ENCODE measurements at regions not wholly inside any gene's neighbourhood (a gene's known extent, or its start where the extent isn't known, plus 50 kb on each side); places are given as distances from the start of the nearest gene placed in this dataset.

- no peak for DNase-seq (ENCODE audit: low spot score)
- Mint-ChIP-seq H3K27ac (no peak overlapping the region), H3K9me3 (no peaks in the 10 kb centered on the region), H3K27me3 (peaks cover 0 to 3% of the 10 kb centered on the region in 2 donors), H3K36me3 (no peaks in the 10 kb centered on the region), H3K4me1 (ENCODE audit: low read depth in 2 of 2) (no peaks in the 10 kb centered on the region), H3K4me3 (no peak overlapping the region)
- ATAC-seq: no peak
Measured at GRCh38 chr20:40489886-40490285, 199.2 kb downstream of the MAFB start.

- ATAC-seq: no peak
- no peaks in the 10 kb centered on the region for H3K4me1 Mint-ChIP-seq (ENCODE audit: low read depth in 2 of 2)
- no peak overlapping the region for H3K27ac Mint-ChIP-seq
- H3K27me3 Mint-ChIP-seq: peaks cover 6 to 8% of the 10 kb centered on the region in 2 donors
- H3K9me3 Mint-ChIP-seq: no peaks in the 10 kb centered on the region
- DNase-seq (ENCODE audit: low spot score): no peak
- H3K36me3 Mint-ChIP-seq: no peaks in the 10 kb centered on the region
- no peak overlapping the region for H3K4me3 Mint-ChIP-seq
Measured at GRCh38 chr20:40488401-40488800, 200.6 kb downstream of the MAFB start.

- Mint-ChIP-seq H3K4me3 (no peak overlapping the region), H3K27me3 (peaks cover 12 to 17% of the 10 kb centered on the region in 2 donors), H3K27ac (no peak overlapping the region), H3K9me3 (no peaks in the 10 kb centered on the region), H3K4me1 (ENCODE audit: low read depth in 2 of 2) (no peaks in the 10 kb centered on the region), H3K36me3 (no peaks in the 10 kb centered on the region)
- ATAC-seq (no peak), DNase-seq (ENCODE audit: low spot score) (no peak)
Measured at GRCh38 chr20:40486297-40486696, 202.7 kb downstream of the MAFB start.

GRCh38 chr20:40481743-40482458, 207.1 kb downstream of the MAFB start:
- Mint-ChIP-seq H3K36me3 (no peaks in the 10 kb centered on the region), H3K27ac (no peak overlapping the region), H3K4me3 (no peak overlapping the region), H3K27me3 (peaks cover 15 to 17% of the 10 kb centered on the region in 2 donors), H3K4me1 (ENCODE audit: low read depth in 2 of 2) (no peaks in the 10 kb centered on the region), H3K9me3 (no peaks in the 10 kb centered on the region)
- no peak for ATAC-seq
- DNase-seq (ENCODE audit: low spot score): no peak

- ATAC-seq (no peak), DNase-seq (ENCODE audit: low spot score) (no peak)
- Mint-ChIP-seq H3K9me3 (no peaks in the 10 kb centered on the region), H3K27me3 (peaks cover 19 to 22% of the 10 kb centered on the region in 2 donors), H3K4me1 (ENCODE audit: low read depth in 2 of 2) (no peaks in the 10 kb centered on the region), H3K27ac (no peak overlapping the region), H3K4me3 (no peak overlapping the region), H3K36me3 (no peaks in the 10 kb centered on the region)
Measured at GRCh38 chr20:40481337-40481736, 207.7 kb downstream of the MAFB start.

- no peaks in the 10 kb centered on the region for H3K9me3 Mint-ChIP-seq
- peaks cover 16 to 17% of the 10 kb centered on the region in 2 donors for H3K27me3 Mint-ChIP-seq
- H3K4me3 Mint-ChIP-seq: no peak overlapping the region
- ATAC-seq: no peak
- H3K36me3 Mint-ChIP-seq: no peaks in the 10 kb centered on the region
- no peak overlapping the region for H3K27ac Mint-ChIP-seq
- DNase-seq (ENCODE audit: low spot score): no peak
- H3K4me1 Mint-ChIP-seq (ENCODE audit: low read depth in 2 of 2): no peaks in the 10 kb centered on the region
Measured at GRCh38 chr20:40477805-40478204, 211.2 kb downstream of the MAFB start.

GRCh38 chr20:40476461-40476860, 212.6 kb downstream of the MAFB start:
- DNase-seq (ENCODE audit: low spot score): no peak
- H3K4me1 Mint-ChIP-seq (ENCODE audit: low read depth in 2 of 2): no peaks in the 10 kb centered on the region
- H3K9me3 Mint-ChIP-seq: no peaks in the 10 kb centered on the region
- no peak overlapping the region for H3K27ac Mint-ChIP-seq
- no peaks in the 10 kb centered on the region for H3K36me3 Mint-ChIP-seq
- ATAC-seq: no peak
- H3K27me3 Mint-ChIP-seq: peaks cover 7 to 11% of the 10 kb centered on the region in 2 donors
- no peak overlapping the region for H3K4me3 Mint-ChIP-seq

- H3K36me3 Mint-ChIP-seq: no peaks in the 10 kb centered on the region
- H3K4me1 Mint-ChIP-seq (ENCODE audit: low read depth in 2 of 2): no peaks in the 10 kb centered on the region
- DNase-seq (ENCODE audit: low spot score) (no peak), ATAC-seq (no peak)
- peaks cover 7 to 15% of the 10 kb centered on the region in 2 donors for H3K27me3 Mint-ChIP-seq
- no peak overlapping the region for H3K27ac Mint-ChIP-seq
- H3K4me3 Mint-ChIP-seq: no peak overlapping the region
- no peaks in the 10 kb centered on the region for H3K9me3 Mint-ChIP-seq
Measured at GRCh38 chr20:40472905-40473304, 216.1 kb downstream of the MAFB start.

GRCh38 chr20:40471261-40471629, 217.8 kb downstream of the MAFB start:
- H3K36me3 Mint-ChIP-seq: no peaks in the 10 kb centered on the region
- no peaks in the 10 kb centered on the region for H3K9me3 Mint-ChIP-seq
- peaks cover under 1 to 10% of the 10 kb centered on the region in 2 donors for H3K27me3 Mint-ChIP-seq
- H3K4me1 Mint-ChIP-seq (ENCODE audit: low read depth in 2 of 2): no peaks in the 10 kb centered on the region
- H3K4me3 Mint-ChIP-seq: no peak overlapping the region
- ATAC-seq: no peak
- DNase-seq (ENCODE audit: low spot score): no peak
- H3K27ac Mint-ChIP-seq: no peak overlapping the region

- H3K27ac Mint-ChIP-seq: no peak overlapping the region
- H3K36me3 Mint-ChIP-seq: no peaks in the 10 kb centered on the region
- DNase-seq (ENCODE audit: low spot score): no peak
- H3K4me1 Mint-ChIP-seq (ENCODE audit: low read depth in 2 of 2): no peaks in the 10 kb centered on the region
- H3K9me3 Mint-ChIP-seq: no peaks in the 10 kb centered on the region
- H3K4me3 Mint-ChIP-seq: no peak overlapping the region
- no peak for ATAC-seq
- H3K27me3 Mint-ChIP-seq: peaks cover 0 to 9% of the 10 kb centered on the region in 2 donors
Measured at GRCh38 chr20:40470445-40471260, 218.4 kb downstream of the MAFB start.

- H3K27me3 Mint-ChIP-seq: peaks cover 0 to 7% of the 10 kb centered on the region in 2 donors
- H3K27ac Mint-ChIP-seq: no peak overlapping the region
- DNase-seq (ENCODE audit: low spot score) (no peak), ATAC-seq (no peak)
- H3K9me3 Mint-ChIP-seq: no peaks in the 10 kb centered on the region
- no peaks in the 10 kb centered on the region for H3K36me3 Mint-ChIP-seq
- no peak overlapping the region for H3K4me3 Mint-ChIP-seq
- no peaks in the 10 kb centered on the region for H3K4me1 Mint-ChIP-seq (ENCODE audit: low read depth in 2 of 2)
Measured at GRCh38 chr20:40468759-40469158, 220.3 kb downstream of the MAFB start.

GRCh38 chr20:40467703-40468411, 221.2 kb downstream of the MAFB start:
- no peaks in the 10 kb centered on the region for H3K4me1 Mint-ChIP-seq (ENCODE audit: low read depth in 2 of 2)
- DNase-seq (ENCODE audit: low spot score) (no peak), ATAC-seq (peak in 1 of 2 donors; percentile 27)
- no peaks in the 10 kb centered on the region for H3K36me3 Mint-ChIP-seq
- H3K4me3 Mint-ChIP-seq: no peak overlapping the region
- H3K9me3 Mint-ChIP-seq: no peaks in the 10 kb centered on the region
- no peak overlapping the region for H3K27ac Mint-ChIP-seq
- peaks cover 0 to 7% of the 10 kb centered on the region in 2 donors for H3K27me3 Mint-ChIP-seq

GRCh38 chr20:40467067-40467466, 222.0 kb downstream of the MAFB start:
- Mint-ChIP-seq H3K27me3 (peaks cover 0 to 7% of the 10 kb centered on the region in 2 donors), H3K9me3 (no peaks in the 10 kb centered on the region), H3K4me1 (ENCODE audit: low read depth in 2 of 2) (no peaks in the 10 kb centered on the region), H3K4me3 (no peak overlapping the region), H3K27ac (no peak overlapping the region), H3K36me3 (no peaks in the 10 kb centered on the region)
- ATAC-seq: no peak
- DNase-seq (ENCODE audit: low spot score): no peak

- Mint-ChIP-seq H3K4me3 (no peak overlapping the region), H3K36me3 (no peaks in the 10 kb centered on the region), H3K4me1 (ENCODE audit: low read depth in 2 of 2) (no peaks in the 10 kb centered on the region), H3K27ac (no peak overlapping the region), H3K9me3 (no peaks in the 10 kb centered on the region), H3K27me3 (peaks cover 12 to 15% of the 10 kb centered on the region in 2 donors)
- no peak for ATAC-seq
- no peak for DNase-seq (ENCODE audit: low spot score)
Measured at GRCh38 chr20:40464731-40465208, 224.3 kb downstream of the MAFB start.

Measured in natural killer cell treated with Interleukin-12 subunit alpha and Interleukin-12 subunit beta and Interleukin-15 and Interleukin-18, amount 100 ng/mL, for 72 hours (primary cell).